ENCODE measurements at regions not wholly inside any gene's neighbourhood (a gene's known extent, or its start where the extent isn't known, plus 50 kb on each side); places are given as distances from the start of the nearest gene placed in this dataset.

GRCh38 chr13:106003651-106004050 is 531.8 kb downstream of the EFNB2 start:
- TF ChIP-seq CTCF (IDR thresholded peaks at IDR 0.05; ENCODE audit: poor library complexity) (no peak), EZH2phosphoT487 (IDR thresholded peaks at IDR 0.05; ENCODE audit: low read depth, severe bottlenecking, unreplicated experiment) (no peak), EZH2 (IDR thresholded peaks at IDR 0.05; ENCODE audit: borderline replicate concordance) (no peak)

Data from hepatocyte (in vitro differentiated cells).